ENCODE measurements at regions not wholly inside any gene's neighbourhood (a gene's known extent, or its start where the extent isn't known, plus 50 kb on each side); places are given as distances from the start of the nearest gene placed in this dataset.
"Not testable (repeated sequence)": the region's sequence is repeated elsewhere in the genome, so short reads cannot be mapped to it uniquely, and the experiment has no call there.

DNA sequence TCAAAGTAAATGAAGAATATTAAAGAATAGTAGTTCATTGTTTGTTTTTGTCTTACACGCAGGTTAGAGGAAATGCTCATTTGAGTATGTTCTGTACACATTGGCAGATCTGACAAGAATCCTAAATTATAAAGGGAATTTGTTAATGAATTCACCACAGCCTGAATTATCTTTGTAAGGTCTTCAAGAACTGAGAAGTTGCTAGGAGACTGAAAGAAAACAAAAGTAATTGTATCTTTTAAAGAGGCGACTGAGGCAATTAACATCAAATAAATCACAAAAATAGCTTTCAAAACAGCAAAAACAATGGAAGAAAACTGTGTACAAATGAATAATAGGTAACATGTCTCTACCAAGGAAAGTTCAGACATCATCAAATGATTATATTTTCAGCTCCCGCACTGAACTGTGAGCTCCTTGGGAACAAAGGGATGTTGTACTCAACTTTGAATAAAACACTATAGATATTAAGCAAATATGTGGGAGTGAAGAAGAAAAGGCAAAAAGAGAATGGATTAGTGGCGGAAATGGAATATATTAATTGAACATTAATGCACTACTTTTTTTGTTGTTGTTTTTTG, 51.7 kb upstream of the ATIC start:
- peak; percentile 39 for DNase-seq

DNA sequence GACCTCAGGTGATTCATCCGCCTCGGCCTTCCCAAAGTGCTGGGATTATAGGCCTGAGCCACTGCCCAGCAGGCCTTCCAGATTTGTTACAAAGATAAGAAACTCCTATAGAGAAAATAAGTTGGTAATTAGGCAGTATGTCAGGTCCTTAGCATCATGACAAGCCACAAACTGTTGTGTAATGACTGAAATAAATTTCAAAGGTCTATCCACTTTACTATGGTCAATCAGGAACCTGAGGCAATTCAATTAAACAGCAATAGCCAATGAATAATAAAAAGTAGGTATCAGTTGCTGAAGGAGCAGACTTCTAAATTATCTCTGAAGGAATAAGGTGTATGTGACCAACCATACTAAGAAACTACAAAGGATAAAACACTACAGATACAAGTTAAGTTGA, 62.4 kb upstream of the ATIC start:
- no peak for DNase-seq

DNA sequence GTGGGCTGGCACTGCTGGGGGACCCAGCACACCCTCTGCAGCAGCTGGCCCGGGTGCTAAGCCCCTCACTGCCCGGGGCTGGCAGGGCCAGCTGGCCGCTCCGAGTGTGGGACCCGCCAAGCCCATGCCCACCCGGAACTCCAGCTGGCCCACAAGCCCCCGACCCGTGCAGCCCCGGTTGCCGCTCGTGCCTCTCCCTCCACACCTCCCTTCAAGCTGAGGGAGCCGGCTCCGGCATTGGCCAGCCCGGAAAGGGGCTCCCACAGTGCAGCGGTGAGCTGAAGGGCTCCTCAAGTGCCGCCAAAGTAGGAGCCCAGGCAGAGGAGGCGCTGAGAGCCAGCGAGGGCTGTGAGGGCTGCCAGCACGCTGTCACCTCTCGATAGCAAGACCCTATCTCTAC, 65.9 kb upstream of the ATIC start:
- not testable (repeated sequence) for DNase-seq

DNA sequence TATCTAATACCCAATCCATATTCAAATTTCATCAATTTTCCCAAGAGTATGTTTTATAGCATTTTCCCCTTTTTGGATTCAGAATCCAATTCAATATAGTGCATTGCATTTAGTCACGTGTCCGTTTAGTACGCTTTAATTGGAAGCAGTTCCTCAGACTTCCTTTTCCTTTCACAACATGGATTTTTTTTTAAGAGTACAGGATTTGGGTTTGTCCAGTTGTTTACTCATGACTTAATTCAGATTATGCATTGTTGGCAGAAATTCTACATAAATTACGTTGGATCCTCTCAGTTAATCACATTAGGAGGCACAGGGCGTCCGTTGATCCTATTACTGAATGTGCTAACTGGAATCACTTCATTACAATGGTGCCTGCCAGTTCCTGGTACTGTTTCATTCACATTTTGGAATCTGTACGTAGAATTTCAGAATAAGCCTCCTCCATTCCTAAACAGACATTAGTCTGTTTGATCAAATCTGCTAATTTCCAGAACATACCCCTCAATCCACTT, 70.0 kb upstream of the ATIC start:
- no peak for DNase-seq

DNA sequence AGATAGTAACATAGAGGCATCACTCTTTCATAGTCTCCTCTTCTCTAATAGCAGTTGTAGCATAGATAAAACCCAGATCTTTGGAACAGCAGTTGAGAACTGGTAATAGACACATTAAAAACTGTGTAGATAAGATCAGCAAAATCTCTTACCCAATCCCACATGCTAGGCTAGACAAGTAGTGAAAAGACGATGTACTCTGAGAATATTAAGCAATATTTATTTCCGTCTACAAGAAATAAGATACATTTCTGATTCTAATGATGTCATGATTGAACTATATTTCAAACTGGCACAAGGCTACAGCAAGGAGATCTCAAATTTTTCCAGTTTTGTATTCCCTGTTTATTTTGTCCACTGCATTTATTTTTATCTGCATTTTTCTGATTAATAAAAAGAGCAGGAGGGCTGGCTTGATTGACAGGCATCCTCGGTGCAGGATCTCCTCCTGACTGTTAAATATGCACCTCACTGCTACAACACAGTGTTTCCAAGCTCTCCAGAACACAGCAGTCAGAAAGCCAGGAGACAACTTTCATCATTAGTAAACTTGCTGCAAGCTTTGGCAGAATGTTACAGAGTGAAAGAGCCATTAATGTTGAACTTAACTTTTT, 73.3 kb upstream of the ATIC start:
- no peak for DNase-seq

DNA sequence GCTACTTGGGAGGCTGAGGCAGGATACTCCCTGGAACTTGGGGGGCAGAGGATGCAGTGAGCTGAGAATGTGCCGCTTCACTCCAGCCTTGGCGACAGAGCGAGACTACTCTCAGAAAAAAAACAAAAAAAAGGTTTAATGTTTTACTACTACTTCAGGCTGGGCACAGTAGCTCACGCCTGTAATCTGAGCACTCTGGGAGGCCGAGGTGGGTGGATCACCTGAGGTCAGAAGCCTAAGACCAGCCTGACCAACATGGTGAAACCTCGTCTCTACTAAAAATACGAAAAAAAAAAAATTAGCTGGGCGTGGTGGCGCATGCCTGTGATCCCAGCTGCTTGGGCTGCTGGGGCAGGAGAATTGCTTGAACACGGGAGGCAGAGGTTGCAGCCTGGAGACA, 75.7 kb upstream of the ATIC start:
- no peak for DNase-seq

DNA sequence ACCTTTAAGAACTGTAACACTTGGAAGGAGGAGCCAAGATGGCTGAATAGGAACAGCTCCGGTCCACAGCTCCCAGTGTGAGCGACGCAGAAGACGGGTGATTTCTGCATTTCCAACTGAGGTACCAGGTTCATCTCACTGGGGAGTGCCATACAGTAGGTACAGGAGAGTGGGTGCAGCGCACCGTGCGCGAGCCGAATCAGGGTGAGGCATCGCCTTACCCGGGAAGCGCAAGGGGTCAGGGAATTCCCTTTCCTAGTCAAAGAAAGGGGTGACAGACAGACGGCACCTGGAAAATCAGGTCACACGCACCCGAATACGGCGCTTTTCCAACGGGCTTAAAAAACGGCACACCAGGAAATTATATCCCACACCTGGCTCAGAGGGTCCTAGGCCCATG, 81.8 kb upstream of the ABCA12 start:
- not testable (repeated sequence) for DNase-seq

DNA sequence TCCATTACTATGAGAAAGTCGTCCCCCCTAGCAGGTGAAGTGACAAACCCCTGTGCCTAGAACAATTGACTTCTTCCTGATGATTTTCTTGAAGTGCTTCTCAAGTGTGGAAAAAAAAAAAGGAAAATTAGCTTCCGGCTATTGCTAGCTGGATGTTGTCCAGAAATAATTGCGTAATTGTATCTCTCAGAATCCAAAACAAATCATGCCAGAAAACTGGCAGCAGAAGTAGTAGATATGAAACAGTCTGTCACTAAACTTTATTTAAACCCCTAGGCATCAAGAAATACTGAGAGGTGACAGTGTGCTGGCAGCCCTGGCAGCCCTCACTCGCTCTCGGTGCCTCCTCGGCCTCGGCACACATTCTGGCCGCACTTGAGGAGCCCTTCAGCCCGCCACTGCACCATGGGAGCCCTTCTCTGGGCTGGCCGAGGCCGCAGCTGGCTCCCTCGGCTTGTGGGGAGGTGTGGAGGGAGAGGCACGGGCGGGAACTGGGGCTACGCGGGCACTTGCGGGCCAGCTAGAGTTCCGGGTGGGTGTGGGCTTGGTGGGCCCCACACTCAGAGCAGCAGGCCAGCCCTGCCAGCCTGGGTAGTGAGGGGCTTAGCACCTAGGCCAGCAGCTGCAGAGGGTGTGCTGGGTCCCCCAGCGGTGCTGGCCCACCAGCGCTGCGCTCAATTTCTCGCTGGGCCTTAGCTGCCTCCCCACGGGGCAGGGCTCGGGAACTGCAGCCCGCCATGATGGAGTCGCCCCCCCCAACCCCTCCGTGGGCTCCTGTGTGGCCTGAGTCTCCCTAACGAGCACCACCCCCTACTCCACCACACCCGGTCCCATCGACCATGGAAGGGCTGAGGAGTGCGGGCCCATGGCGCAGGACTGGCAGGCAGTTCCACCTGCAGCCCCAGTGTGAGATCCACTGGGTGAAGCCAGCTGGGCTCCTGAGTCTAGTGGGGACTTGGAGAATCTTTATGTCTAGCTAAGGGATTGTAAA, 80.5 kb upstream of the ABCA12 start:
- no peak for DNase-seq

DNA sequence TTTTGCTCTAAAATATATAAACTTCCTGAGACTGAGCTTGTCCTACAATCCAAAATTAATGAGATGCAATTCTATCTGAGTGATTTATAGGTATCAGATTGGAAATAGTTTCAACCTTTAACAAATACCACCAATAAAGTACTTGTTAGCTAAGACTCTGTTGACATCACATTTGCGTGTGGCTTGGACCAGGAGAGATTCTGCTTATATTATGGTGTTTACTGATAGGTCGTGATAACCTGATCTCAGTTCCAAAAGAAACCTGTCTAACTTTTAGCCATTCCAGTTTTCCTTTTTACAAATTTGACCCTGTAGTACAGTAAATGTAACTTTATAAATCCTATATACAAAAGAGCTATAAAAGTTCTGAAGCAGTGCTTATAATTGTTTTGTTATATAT, 78.4 kb upstream of the ABCA12 start:
- no peak for DNase-seq

DNA sequence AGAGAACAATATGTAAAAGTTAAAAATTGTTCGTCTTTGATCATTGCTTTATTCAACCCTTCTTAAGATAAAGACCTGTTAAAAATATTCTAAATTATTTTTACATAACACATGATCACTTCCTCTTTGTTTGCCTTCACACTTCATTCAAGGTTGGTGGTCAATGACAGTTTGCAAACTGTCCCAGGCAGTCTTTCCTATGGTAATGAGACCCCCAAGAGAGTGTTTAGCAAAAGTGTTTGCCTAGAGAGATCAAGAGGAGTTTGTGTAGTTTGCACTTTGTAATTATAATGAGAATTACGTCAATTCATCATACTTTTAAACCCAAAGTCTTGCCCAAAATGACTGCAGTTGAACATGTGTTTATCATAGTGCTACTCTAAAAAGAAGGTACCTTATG, 77.2 kb upstream of the ABCA12 start:
- no peak for DNase-seq

DNA sequence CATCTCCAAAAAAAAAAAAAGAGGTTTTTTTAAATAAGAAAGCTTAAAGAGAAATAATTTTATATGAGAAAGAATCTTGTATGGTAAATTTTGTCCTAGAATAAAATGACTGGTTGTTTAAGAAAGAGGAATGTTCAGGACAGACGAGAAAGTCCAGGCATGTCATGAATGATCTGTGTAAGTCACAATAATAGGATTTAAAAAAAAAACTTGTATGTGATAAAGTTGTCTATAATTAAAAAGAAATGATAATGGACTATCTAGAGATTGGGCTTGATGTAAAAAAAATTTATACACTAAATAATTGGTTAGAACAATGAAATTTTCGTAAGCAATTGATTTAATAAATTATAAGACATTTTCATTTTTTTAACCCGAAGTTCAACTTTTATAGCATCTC, 71.7 kb upstream of the ABCA12 start:
- no peak for DNase-seq

DNA sequence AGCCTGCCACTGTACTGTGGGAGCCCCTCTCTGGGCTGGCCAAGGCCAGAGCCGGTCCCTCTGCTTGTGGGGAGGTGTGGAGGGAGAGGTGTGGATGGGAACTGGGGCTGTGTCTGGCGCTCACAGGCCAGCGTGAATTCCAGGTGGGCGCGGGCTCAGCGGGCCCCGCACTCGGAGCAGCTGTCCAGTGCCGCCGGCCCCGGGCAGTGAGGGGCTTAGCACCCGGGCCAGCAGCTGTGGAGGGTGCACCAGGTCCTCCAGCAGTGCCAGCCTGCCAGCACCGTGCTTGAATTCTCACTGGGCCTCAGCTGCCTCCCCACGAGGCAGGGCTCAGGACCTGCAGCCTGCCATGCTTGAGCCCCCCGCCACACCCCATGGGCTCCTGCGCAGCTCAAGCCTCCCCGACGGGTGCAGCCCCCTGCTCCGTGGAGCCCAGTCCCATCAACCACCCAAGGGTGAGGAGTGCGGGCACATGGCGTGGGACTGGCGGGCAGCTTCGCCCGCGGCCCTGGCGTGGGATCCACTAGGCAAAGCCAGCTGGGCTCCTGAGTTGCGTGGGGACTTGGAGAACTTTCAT, 69.5 kb upstream of the ABCA12 start:
- no peak for DNase-seq

DNA sequence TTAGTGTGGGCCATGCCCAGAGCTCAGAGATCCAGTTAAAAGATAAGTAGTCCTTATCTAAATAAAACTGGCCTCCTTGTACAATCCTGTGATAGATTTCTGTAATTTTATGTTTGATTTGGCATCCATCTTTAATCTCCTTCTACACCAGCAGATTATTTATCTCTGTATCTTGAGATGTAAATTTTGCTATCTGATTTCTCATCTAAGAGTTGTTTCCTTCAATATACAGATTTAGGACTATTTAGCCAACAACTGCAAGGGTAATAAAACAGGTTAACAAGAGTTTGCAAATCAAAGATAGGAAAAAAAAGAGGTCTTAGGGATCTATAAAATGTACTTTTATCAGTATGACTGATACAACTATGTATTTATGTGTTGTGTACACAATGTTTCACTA, 68.6 kb upstream of the ABCA12 start:
- DNase-seq = no peak

DNA sequence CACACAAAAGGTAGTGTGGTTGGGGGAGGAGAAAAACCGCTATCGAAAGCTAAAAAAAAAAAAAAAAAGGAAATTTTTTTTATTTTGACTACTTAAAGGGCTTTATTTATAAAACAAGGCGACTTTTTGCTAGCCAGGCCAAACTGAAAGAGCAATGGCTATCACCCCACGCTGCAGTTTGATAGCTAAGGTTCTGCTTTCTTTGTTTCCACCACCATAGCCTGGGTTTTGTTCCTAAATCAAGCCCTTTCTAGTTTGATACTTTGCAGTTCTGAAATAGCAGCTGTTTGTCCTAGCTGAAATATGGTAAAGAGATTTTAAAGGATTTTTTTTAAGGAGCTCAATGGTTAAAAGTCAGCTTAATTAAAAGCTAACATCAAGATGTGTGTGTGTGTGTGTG, 67.4 kb upstream of the ABCA12 start:
- DNase-seq = no peak

DNA sequence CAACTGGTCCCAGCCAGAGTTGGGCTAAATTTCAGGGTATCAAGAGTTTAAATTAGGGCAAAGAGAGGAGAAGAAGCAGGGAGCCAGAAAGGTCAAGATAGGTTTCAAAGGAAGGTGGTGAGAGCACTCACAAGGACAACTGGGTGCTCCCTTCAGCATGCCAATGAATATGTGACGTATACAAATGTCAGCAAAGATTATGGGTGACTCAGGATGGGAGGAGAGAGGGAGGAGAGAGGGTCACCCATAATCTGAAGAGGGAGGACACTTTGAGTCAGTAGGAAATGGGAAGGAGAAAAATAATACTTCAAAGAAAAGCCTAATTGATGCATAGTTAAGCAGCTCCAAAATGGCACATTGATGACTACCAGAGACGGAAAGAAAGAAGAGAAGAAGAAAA, 53.1 kb upstream of the ABCA12 start:
- no peak for DNase-seq

DNA sequence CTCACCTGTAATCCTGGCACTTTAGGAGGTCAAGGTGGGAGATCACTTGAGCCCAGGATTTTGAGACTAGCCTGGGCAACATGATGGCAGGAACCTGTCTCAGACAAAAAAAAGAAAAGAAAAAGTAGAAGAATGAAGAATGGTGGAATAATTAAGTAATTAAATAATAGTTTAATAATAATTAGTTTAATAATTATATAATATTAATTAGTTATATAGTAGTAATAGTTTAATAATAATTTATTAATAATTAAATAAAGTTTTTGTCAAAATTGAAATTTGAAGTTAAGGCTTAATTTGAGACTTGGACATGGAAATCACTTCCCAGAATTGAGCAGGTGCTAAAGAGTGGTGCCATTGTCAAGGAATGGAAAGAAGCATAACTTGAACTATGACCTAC, 52.2 kb upstream of the ABCA12 start:
- no peak for DNase-seq

DNA sequence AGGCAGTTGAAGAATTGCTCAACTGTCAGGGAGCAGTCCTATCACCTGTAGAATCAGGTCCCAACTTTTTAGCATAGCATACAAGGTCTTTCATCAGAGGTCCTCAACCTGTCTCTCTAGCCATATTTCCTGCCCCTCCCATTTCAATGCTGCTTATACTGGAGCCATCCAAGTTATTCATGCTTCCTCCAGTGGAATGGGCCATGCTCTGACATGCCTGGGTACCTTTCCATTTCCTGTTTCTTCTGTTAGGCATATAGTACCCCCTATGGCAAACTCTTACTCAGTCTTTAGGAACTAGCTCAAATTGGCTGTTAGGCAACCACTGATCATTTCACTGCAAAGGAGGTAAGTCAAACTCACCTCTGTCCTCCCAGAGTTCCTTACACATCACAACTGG, 51.0 kb upstream of the ABCA12 start:
- no peak for DNase-seq

Data from NCI-H748 treated with DMSO at 0.1 percent for 48 hours (cell line).